Endothelial cell (in vitro differentiated cells): ENCODE measurements at regions not wholly inside any gene's neighbourhood (a gene's known extent, or its start where the extent isn't known, plus 50 kb on each side); places are given as distances from the start of the nearest gene placed in this dataset.

Experiments
- DNase-seq: peaks from one replicate; pipeline ENCODE4 v3.0.0; 2021; ENCODE audit warnings: low spot score
- H3K27ac Mint-ChIP-seq: one replicate; pipeline ENCODE4 v1.8.0; 2021; ENCODE audit warnings: mixed read lengths, inconsistent platforms; ENCODE audit not compliant: unreplicated experiment
- H3K27me3 Mint-ChIP-seq: one replicate; pipeline ENCODE4 v1.8.0; 2021; ENCODE audit warnings: mild to moderate bottlenecking, moderate library complexity, mixed read lengths, inconsistent platforms; ENCODE audit not compliant: unreplicated experiment
- H3K36me3 Mint-ChIP-seq: one replicate; pipeline ENCODE4 v1.8.0; 2021; ENCODE audit warnings: mild to moderate bottlenecking, low read depth, mixed read lengths, inconsistent platforms; ENCODE audit not compliant: unreplicated experiment
- H3K4me1 Mint-ChIP-seq: one replicate; pipeline ENCODE4 v1.8.0; 2021; ENCODE audit warnings: mild to moderate bottlenecking, mixed read lengths, inconsistent platforms; ENCODE audit not compliant: unreplicated experiment
- H3K4me3 Mint-ChIP-seq: one replicate; pipeline ENCODE4 v1.8.0; 2021; ENCODE audit warnings: mild to moderate bottlenecking, mixed read lengths, inconsistent platforms; ENCODE audit not compliant: unreplicated experiment
- H3K9me3 Mint-ChIP-seq: one replicate; pipeline ENCODE4 v1.8.0; 2021; ENCODE audit warnings: mixed read lengths, inconsistent platforms; ENCODE audit not compliant: unreplicated experiment
- TF ChIP-seq, protein P1 (sequence below): fragments of 200-600 bp; sonication (generic); IDR thresholded peaks from one replicate; pipeline ENCODE4 v1.5.0; 2021; ENCODE audit warnings: antibody characterized with exemption; ENCODE audit not compliant: unreplicated experiment

DNA sequence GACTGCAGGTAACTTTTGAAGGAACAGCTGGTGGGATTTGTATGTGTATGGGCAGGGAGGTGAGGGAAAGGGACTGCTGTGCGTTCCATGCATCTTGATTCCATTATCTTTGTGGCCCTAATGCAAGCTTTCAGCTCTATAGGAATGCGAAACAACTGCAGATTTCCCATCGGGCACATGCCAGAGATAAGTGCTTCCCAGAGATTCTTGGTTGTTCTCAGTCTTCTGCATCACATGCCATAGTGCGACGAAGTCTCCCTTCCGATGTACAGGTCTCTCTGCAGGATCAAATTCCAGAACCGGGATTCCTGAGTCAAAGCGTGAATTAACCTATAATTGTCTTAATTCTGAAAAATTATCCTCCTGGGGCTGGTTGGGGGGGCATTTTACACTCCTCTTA is 72.6 kb upstream of the NSMCE3 start:
- TF ChIP-seq, protein P1, sequence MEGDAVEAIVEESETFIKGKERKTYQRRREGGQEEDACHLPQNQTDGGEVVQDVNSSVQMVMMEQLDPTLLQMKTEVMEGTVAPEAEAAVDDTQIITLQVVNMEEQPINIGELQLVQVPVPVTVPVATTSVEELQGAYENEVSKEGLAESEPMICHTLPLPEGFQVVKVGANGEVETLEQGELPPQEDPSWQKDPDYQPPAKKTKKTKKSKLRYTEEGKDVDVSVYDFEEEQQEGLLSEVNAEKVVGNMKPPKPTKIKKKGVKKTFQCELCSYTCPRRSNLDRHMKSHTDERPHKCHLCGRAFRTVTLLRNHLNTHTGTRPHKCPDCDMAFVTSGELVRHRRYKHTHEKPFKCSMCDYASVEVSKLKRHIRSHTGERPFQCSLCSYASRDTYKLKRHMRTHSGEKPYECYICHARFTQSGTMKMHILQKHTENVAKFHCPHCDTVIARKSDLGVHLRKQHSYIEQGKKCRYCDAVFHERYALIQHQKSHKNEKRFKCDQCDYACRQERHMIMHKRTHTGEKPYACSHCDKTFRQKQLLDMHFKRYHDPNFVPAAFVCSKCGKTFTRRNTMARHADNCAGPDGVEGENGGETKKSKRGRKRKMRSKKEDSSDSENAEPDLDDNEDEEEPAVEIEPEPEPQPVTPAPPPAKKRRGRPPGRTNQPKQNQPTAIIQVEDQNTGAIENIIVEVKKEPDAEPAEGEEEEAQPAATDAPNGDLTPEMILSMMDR: no peak
- Mint-ChIP-seq H3K27me3 (peaks cover 10% of the 10 kb centered on the region), H3K4me3 (no peak overlapping the region), H3K9me3 (no peaks in the 10 kb centered on the region), H3K4me1 (peaks cover 39% of the 10 kb centered on the region), H3K27ac (no peak overlapping the region), H3K36me3 (no peaks in the 10 kb centered on the region)
- no peak for DNase-seq

DNA sequence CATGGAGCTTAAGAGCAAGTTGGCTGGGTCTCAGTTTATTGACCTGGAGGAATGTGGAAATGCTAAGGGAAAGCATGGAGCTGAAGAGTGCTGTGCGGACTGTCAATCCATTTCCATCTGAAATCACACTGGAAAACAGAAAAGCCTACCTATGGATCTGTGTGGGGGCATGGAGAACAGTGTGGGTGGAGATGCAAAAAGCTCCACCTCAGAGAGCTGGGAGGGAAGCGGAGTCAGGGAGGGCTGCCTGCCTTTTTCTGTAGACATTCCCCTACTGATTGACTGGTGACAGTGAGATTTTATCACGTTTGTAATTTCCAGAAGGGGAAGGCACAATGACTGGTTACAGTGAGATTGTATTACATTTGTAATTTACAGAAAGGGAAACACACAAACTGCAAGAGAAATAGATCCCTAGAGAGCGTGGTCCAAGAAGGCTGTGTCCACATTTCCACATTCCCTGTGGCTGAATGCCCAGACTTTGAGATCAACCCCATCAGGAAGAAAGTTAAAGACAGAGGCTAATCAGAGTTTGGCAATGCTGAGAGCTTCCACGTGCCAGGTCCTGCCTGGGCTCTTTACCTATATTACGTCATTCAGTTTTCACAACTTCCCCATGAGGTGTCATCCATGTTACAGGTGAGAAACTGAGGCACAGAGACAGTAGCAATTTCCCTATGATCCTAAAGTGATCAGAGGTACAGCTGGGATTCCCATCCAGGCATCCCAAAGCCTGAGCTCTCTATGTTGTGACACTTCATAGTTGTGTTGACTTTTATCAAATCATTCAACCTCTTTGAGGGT is 67.7 kb upstream of the NSMCE3 start:
- peaks cover 11% of the 10 kb centered on the region for H3K27me3 Mint-ChIP-seq
- no peak for DNase-seq
- H3K4me1 Mint-ChIP-seq: peaks cover 15% of the 10 kb centered on the region
- H3K4me3 Mint-ChIP-seq: no peak overlapping the region
- TF ChIP-seq, protein P1: no peak
- no peaks in the 10 kb centered on the region for H3K9me3 Mint-ChIP-seq
- no peaks in the 10 kb centered on the region for H3K36me3 Mint-ChIP-seq
- no peak overlapping the region for H3K27ac Mint-ChIP-seq

DNA sequence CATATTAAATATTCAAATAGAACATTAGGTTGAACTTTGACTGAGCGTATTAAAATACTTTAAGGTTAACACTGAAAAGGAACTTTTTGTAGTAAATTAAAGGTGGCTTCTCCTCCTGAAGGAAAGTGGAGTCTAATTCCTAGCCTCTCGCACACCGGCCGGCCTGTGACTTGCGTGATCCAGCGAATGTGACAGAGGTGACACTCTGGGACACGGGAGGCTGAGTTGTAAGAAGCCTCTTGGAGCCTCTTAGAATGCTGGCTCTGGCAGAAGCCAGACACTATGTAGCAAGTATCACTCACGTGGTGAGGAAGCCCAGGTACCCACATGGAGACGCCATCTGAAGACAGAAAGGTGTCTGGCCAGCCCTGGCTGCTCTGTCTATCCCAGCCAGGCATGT is 64.9 kb upstream of the NSMCE3 start:
- Mint-ChIP-seq H3K4me1 (peaks cover 2% of the 10 kb centered on the region), H3K9me3 (no peaks in the 10 kb centered on the region), H3K27ac (no peak overlapping the region), H3K4me3 (no peak overlapping the region), H3K36me3 (no peaks in the 10 kb centered on the region), H3K27me3 (peaks cover 4% of the 10 kb centered on the region)
- TF ChIP-seq, protein P1: no peak
- no peak for DNase-seq

DNA sequence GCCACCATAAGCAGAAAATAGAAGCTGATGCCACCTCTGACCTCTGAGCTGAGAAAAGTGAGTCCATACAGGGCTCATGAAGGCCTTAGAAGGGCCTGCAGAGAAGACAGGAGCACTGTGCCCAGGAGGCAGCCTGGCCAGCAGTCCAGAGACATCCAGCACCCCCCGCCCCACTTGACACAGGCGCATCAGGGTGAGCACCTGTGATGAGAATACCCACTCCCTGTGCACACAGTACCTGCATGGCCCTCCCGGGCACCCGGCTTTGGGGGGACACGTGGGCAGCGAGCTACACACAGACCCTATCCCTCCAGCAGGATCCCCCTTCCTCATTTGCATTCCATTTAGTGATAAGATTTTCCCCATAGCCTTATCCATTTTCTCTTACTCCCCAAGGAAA is 63.6 kb upstream of the NSMCE3 start:
- no peak overlapping the region for H3K27ac Mint-ChIP-seq
- no peak overlapping the region for H3K4me3 Mint-ChIP-seq
- no peaks in the 10 kb centered on the region for H3K36me3 Mint-ChIP-seq
- H3K9me3 Mint-ChIP-seq: no peaks in the 10 kb centered on the region
- TF ChIP-seq, protein P1: no peak
- peaks cover 2% of the 10 kb centered on the region for H3K4me1 Mint-ChIP-seq
- DNase-seq: no peak
- peaks cover 3% of the 10 kb centered on the region for H3K27me3 Mint-ChIP-seq

DNA sequence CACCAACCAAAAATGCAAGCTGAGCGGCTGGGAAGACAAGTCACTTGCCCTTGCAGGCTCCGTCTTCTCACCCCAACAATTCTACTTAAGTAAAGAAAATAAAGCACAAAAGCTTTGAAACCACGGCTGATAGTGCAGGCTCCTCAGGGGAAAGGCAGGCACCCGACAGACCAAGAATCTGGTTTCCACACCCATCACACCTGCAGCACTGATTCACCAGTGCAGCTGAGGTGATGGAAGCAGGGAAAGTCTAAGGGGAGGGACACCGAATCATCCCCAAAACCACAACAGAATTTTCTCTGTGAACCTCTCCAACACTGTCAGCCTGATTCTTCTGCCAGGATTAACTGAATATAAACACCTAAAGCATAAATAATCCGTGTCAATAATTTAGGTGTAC is 62.0 kb upstream of the NSMCE3 start:
- Mint-ChIP-seq H3K36me3 (no peaks in the 10 kb centered on the region), H3K27me3 (peaks cover 3% of the 10 kb centered on the region), H3K9me3 (no peaks in the 10 kb centered on the region), H3K4me3 (no peak overlapping the region), H3K27ac (no peak overlapping the region), H3K4me1 (no peaks in the 10 kb centered on the region)
- DNase-seq: no peak
- TF ChIP-seq, protein P1: no peak
